ENCODE measurements at regions not wholly inside any gene's neighbourhood (a gene's known extent, or its start where the extent isn't known, plus 50 kb on each side); places are given as distances from the start of the nearest gene placed in this dataset.

- no peak for FAIRE-seq
These were observed 461.7 kb upstream of the TENM4 start for GRCh38 chr11:79902493-79902892.

GRCh38 chr11:79897896-79898295 lies 457.1 kb upstream of the TENM4 start:
- FAIRE-seq: no peak

DNA sequence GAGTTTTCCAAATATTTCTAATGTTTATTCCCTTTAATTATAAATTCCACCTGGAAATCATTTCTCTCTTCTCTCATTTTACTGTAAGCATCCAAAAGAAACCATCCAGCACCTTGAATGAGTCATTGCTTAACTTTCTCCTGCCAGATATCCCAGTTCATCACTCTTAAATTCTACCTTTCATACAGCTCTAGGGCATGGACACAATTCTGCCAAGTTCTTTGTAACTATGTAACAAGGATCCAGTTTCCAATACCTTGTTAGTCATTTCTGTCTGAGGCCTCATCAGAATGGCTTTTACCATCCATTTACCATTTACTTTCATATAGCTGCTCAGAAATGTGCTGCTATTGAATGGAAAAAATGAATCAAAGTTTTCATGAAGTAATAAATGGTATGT lies 455.4 kb upstream of the TENM4 start:
- no peak for FAIRE-seq

GRCh38 chr11:79894111-79894510 lies 453.3 kb upstream of the TENM4 start:
- no peak for FAIRE-seq

DNA sequence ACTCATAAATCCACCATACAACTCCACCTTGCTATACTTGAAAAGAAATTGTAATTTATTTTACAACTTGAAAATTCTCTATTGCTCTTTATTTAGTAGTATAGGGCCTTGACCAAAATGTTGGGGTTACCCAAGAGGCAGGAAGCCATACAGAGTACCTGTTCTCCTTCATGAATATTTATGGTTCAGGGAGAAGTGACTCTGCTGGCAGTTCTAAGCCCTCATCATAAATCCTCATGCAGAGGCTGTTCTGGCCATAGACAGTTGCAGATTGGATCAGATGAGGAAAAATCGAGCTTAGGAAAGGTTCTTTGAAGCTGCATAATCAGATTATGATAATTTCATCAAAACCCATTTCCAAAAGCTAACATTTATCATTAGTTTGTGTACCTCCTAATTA lies 449.4 kb upstream of the TENM4 start:
- no peak for FAIRE-seq

DNA sequence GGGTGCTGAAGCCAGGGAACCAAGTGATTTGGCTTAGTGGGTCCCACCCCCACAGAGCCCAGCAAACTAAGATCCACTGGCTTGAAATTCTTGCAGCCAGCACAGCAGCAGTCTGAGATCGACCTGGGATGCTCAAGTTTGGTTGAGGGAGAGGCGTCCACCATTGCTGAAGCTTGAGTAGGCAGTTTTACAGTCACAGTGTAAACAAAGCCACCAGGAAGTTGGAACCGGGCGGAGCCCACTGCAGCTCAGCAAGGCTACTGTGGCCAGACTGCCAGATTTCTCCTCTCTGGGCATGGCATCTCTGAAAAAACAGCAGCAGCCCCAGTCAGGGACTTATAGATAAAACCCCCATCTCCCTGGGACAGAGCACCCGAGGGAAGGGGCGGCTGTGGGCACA lies 424.1 kb upstream of the TENM4 start:
- no peak for FAIRE-seq

DNA sequence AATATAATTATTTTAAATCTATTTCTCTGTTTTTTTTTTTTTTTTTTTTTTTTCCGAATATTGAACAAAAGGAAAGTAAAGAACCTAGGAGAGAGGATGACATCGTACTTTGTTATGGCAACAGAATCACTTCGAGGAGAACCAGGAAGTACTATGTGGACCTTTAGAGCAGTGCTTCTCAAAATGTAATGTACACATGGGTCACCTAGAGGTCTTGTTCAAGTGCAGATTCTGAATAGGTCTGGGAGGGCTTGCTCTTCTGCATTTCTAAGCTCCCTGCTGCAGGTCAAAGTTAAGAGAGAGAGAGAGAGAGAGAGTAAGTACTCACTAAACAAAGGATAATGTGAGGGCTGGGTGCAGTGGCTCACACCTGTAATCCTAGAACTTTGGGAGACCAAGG lies 419.5 kb upstream of the TENM4 start:
- no peak for FAIRE-seq

DNA sequence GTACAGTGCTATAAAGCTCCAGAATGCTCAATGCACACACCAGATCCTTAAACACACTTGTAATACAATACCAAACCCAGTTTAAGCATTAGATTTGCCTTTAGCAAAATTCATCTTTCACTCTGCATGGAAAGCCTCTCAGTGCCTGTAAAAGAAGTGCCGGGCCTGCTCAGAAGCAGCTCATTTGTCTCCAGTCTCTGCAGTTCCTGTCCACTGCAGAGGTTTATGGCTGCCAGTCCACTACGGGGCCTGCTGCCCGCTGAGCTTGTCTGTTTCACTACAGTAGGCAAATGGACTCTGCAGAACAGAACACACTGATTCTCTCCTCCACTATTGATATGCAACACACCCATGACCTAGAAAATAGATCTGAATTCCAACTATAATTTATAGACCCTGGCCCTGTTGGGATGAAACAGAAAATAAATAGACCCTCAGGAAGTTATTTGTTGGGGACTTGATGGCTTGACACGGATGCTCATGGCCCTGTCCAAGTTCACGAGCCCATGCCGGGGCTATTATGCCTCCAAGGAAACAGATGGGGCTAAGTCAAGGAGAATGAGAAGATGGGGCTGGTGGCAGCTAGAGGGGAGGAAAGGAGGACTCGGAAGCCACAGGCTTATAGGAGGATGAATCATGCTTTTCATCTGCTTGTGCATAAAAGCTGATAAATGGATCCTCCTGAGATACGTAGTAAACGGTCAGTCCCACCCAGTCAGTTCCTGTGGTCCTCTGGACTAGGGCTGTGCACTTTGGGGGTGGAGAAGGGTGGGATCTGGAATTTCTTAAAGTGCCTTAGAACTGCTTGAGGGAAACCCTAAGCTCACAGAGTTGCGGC lies 416.8 kb upstream of the TENM4 start:
- no peak for FAIRE-seq

DNA sequence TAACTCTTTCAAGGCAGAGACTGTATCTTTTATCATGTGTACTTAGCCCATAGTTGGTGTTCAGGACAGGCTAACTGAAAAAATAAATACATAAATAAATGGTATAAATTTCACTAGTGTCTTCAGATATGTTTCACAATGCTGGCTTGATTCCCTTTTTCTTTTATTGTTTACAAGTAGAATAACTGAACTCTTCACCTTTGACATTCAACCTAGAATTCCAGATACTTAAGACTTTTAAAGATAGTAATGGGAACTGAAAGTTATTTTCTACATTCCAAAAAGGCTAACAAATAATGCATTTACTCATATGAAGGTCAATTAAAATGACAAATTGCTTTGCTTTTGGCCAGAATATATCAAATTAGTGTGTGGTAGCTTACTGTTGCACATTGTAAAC lies 411.3 kb upstream of the TENM4 start:
- no peak for FAIRE-seq

GRCh38 chr11:79845002-79845709 lies 404.3 kb upstream of the TENM4 start:
- FAIRE-seq: no peak

DNA sequence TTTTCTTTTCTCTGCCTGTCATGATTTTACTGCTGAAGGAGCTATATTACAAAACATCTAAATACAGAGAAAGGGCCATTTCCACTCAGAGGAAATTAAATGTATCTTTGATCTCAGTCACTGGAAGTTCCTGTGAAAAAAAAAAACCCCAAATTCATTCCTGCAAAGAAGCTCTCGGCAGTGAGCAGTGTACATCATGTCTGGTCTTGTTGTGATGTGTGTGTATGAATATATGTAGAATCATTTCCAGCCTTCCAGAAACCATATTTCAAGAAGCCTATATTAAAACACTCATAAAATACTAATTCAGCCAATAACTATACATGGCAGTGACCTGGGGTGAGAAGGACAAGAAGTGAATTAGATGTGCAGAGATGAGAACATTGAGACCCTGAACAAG lies 393.2 kb upstream of the TENM4 start:
- FAIRE-seq: no peak

- no peak for FAIRE-seq
These were observed 389.6 kb upstream of the TENM4 start for GRCh38 chr11:79830446-79830845.

- FAIRE-seq: no peak
These were observed 389.1 kb upstream of the TENM4 start for GRCh38 chr11:79829891-79830290.

DNA sequence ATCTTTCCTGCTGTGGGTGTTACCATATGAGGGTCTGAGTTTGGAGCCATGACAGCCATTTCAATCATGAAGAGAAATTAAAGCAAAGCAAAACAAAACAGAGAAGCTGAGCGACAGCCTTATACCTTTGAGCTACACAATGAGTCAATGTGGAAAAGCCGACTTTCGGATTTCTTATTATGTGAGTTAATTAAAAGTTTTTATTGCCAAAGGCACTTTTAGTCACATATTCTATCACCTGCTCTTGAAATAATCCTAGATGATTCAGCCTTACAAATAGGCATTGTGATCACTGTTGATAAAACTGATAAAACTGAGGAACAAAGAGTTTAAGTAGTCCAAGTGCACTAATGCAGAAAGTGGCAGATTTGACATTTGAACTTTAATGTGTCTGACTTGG lies 381.9 kb upstream of the TENM4 start:
- FAIRE-seq: no peak

GRCh38 chr11:79813551-79813950 lies 372.7 kb upstream of the TENM4 start:
- FAIRE-seq: no peak

DNA sequence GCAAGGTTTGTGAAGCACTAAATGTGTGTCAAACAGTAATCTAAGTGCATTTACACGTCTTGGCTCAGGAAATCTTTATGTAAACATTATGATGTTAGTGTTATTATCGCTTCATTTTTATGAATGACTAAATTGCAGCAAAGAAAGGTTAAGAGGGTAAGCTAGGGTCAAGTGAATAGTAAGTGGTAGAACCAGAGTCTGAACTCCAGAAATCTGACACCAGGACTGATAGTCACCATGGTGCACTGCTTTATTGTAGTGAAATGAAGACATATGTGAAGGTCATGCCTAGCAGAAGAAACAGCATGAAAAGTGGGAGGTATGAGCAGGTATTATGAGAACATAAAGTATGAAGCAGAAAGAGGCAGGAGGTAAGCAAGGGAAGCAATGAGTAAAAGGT lies 368.7 kb upstream of the TENM4 start:
- no peak for FAIRE-seq

DNA sequence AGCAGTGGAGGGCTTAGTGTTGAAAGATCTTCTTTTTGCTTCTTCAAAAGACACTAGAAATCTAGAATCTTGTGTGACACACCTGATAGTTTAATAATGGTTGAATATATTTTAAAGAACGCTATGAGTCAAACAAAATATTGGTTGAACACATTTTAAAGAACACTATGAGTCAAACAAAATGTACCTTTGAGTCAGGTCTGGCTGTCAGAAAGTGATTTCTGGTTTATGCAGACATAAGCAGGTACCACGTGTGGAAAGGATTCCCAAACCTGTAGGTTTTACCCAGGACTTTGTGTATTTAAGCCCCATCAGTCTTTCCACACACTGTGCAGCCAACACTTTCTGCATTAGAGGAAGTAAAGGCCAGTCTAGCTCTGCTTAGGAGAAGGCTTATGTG lies 366.7 kb upstream of the TENM4 start:
- no peak for FAIRE-seq

DNA sequence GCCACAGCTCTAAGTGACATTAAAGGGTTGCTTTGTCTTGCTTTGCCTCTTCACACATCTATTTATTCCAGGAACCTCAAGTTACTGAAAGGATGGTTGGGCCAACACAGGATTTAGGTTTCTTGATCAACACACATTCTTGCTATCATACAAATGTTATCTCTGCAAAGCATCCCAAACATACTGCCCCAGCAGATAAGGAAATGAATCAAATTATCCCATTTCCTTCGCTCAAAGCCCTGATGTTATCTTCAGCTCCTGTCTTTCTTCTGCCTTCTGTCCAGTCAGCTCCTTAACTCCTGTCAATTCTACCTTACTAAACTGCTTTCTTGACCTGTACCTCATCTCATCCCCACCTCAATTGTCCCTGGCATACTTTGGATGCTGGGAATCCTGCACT lies 355.9 kb upstream of the TENM4 start:
- FAIRE-seq: no peak

- FAIRE-seq: no peak
These were observed 353.9 kb upstream of the TENM4 start for GRCh38 chr11:79794484-79795393.

GRCh38 chr11:79794057-79794456 lies 353.2 kb upstream of the TENM4 start:
- FAIRE-seq: no peak

DNA sequence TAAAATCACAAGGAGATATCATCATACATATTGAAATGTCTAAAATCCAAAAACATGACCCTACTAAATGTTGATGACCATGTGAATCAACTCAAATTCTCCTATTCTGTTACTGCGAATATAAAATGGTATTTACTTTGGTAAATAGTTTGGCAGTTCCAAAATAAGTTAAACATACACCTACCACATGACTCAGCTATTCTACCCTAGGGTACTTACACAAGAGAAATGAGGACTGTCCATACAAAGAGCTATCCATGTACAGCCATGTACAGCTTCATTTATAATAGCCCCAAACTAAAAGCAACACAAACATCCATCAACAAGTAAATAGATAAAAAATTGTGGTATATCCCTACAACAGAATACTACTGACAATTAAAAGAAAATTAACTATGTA lies 346.1 kb upstream of the TENM4 start:
- FAIRE-seq: no peak

GRCh38 chr11:79783833-79784232 lies 343.0 kb upstream of the TENM4 start:
- no peak for FAIRE-seq

- no peak for FAIRE-seq
These were observed 327.5 kb upstream of the TENM4 start for GRCh38 chr11:79768343-79768742.

Data from TTC549 (cell line).